CD14-positive monocyte (primary cell): ENCODE measurements at regions not wholly inside any gene's neighbourhood (a gene's known extent, or its start where the extent isn't known, plus 50 kb on each side); places are given as distances from the start of the nearest gene placed in this dataset.

Experiments used
- DNase-seq, 3 donors: peaks; one replicate each; pipeline ENCODE4 v3.0.0-alpha.2; 2011 to 2022
- H2AFZ ChIP-seq: 2 replicates; pipeline ENCODE4 v1.6.0; 2012; ENCODE audit warnings: mild to moderate bottlenecking, low read depth, low read length, inconsistent platforms; ENCODE audit not compliant: insufficient read depth, poor library complexity, severe bottlenecking
- H3K27ac ChIP-seq, 2 donors: 1 replicate in 1 of 2; 2 replicates in 1 of 2; pipeline ENCODE4 v1.5.1; 2012 to 2013; ENCODE audit warnings: low read length in 2 of 2, control low read depth in 1 of 2, inconsistent platforms in 1 of 2, low read depth in 1 of 2, mild to moderate bottlenecking in 1 of 2
- H3K27me3 ChIP-seq, 2 donors: one replicate each; pipeline versions ENCODE4 v1.6.0 to v1.6.1; 2011 to 2013; ENCODE audit warnings: low read length in 2 of 2; ENCODE audit not compliant: control insufficient read depth in 2 of 2, insufficient read depth in 2 of 2
- H3K36me3 ChIP-seq, 2 donors: replicated peaks in 1 of 2; 1 replicate in 1 of 2; 2 replicates in 1 of 2; pipeline versions ENCODE4 v1.5.1 to v1.6.1; 2012 to 2013; ENCODE audit warnings: low read length in 2 of 2, control low read depth in 1 of 2, inconsistent platforms in 1 of 2, mild to moderate bottlenecking in 1 of 2; ENCODE audit not compliant: insufficient read depth in 2 of 2, control insufficient read depth in 1 of 2
- H3K4me1 ChIP-seq, 2 donors: 1 replicate in 1 of 2; 2 replicates in 1 of 2; pipeline versions ENCODE4 v1.5.1 to v1.6.1; 2012 to 2013; ENCODE audit warnings: low read length in 2 of 2, control low read depth in 1 of 2, inconsistent platforms in 1 of 2, mild to moderate bottlenecking in 1 of 2, moderate library complexity in 1 of 2; ENCODE audit not compliant: insufficient read depth in 2 of 2, control insufficient read depth in 1 of 2
- H3K4me2 ChIP-seq: replicated peaks from 2 replicates; pipeline ENCODE3; 2012; ENCODE audit warnings: low read length, moderate library complexity, mild to moderate bottlenecking; ENCODE audit not compliant: poor library complexity, severe bottlenecking; ENCODE audit errors: extremely low read depth
- H3K4me3 ChIP-seq, 3 experiments: fragments of 200-600 bp in 1 of 3; sonication (generic) in 1 of 3; replicated peaks in 1 of 3; 1 replicate in 2 of 3; 2 replicates in 1 of 3; pipeline ENCODE4 v1.5.1; 2011 to 2013; ENCODE audit warnings: low read length in 3 of 3, mild to moderate bottlenecking in 3 of 3, control low read depth in 2 of 3, low read depth in 2 of 3, inconsistent platforms in 1 of 3, moderate library complexity in 1 of 3
- H3K79me2 ChIP-seq: 2 replicates; pipeline ENCODE4 v1.6.0; 2012; ENCODE audit warnings: mild to moderate bottlenecking, control low read depth, inconsistent platforms, low read length, moderate library complexity; ENCODE audit not compliant: insufficient read depth
- H3K9ac ChIP-seq: 2 replicates; pipeline ENCODE4 v1.6.0; 2017; ENCODE audit warnings: low read length, mild to moderate bottlenecking; ENCODE audit not compliant: insufficient read depth, poor library complexity, severe bottlenecking
- H3K9me3 ChIP-seq, 2 donors: replicated peaks in 1 of 2; 1 replicate in 1 of 2; 2 replicates in 1 of 2; pipeline versions ENCODE4 v1.5.1 to v1.6.1; 2012 to 2013; ENCODE audit warnings: low read length in 2 of 2, control low read depth in 1 of 2; ENCODE audit not compliant: control insufficient read depth in 1 of 2, insufficient read depth in 1 of 2
- H4K20me1 ChIP-seq: 2 replicates; pipeline ENCODE4 v1.6.0; 2012; ENCODE audit warnings: mild to moderate bottlenecking, low read length, control low read depth, moderate library complexity; ENCODE audit not compliant: insufficient read depth
- H3K27ac Mint-ChIP-seq, 7 donors: one replicate each; pipeline ENCODE4 v1.8.0; 2020; ENCODE audit warnings: mild to moderate bottlenecking in 7 of 7, mixed read lengths in 7 of 7, moderate library complexity in 6 of 7, inconsistent platforms in 2 of 7
- H3K27me3 Mint-ChIP-seq, 3 donors: one replicate each; pipeline ENCODE4 v1.8.0; 2021 to 2022; ENCODE audit warnings: low read depth in 3 of 3, mild to moderate bottlenecking in 3 of 3, mixed read lengths in 3 of 3, moderate library complexity in 3 of 3, inconsistent platforms in 1 of 3
- H3K36me3 Mint-ChIP-seq, 2 donors: one replicate each; pipeline ENCODE4 v1.8.0; 2020; ENCODE audit warnings: mixed read lengths in 2 of 2, inconsistent platforms in 1 of 2, mild to moderate bottlenecking in 1 of 2
- H3K4me1 Mint-ChIP-seq: one replicate; pipeline ENCODE4 v1.8.0; 2020; ENCODE audit warnings: mild to moderate bottlenecking, mixed read lengths
- H3K4me3 Mint-ChIP-seq, 2 donors: one replicate each; pipeline ENCODE4 v1.8.0; 2020; ENCODE audit warnings: mild to moderate bottlenecking in 2 of 2, mixed read lengths in 2 of 2, moderate library complexity in 1 of 2
- H3K9me3 Mint-ChIP-seq, 7 donors: one replicate each; pipeline ENCODE4 v1.8.0; 2020 to 2022; ENCODE audit warnings: mixed read lengths in 7 of 7, mild to moderate bottlenecking in 6 of 7, moderate library complexity in 6 of 7, inconsistent platforms in 2 of 7
- WGBS: methylation state at CpG from one replicate; pipeline ENCODE4 v1.1.5; 2013; ENCODE audit warnings: missing lambda C conversion rate; ENCODE audit not compliant: insufficient coverage; 5-methylcytosine and 5-hydroxymethylcytosine counted together
- intact Hi-C, 2 donors: fragments of 100-400 bp; cut with micrococcal nuclease; formaldehyde crosslinking; loops; one replicate each; pipeline versions ENCODE4 v1.15.0 to v1.15.1; 2023
- TF ChIP-seq, protein P1 (sequence below): fragments of 200-600 bp; IDR thresholded peaks from one replicate; pipeline ENCODE4 v1.8.0; 2022; ENCODE audit warnings: antibody characterized with exemption, mild to moderate bottlenecking

- intact Hi-C loops = no loop called here
- no peaks in the 10 kb centered on the region for H3K27me3 ChIP-seq
- Mint-ChIP-seq H3K9me3 (peaks cover 0 to 4% (median 0%) of the 10 kb centered on the region in 7 donors), H3K27me3 (peaks cover 0 to 3% (median 0%) of the 10 kb centered on the region in 3 donors), H3K27ac (no peak overlapping the region), H3K4me1 (no peaks in the 10 kb centered on the region), H3K4me3 (no peak overlapping the region), H3K36me3 (no peaks in the 10 kb centered on the region)
- H3K36me3 ChIP-seq = no peaks in the 10 kb centered on the region
- H3K79me2 ChIP-seq = no peaks in the 10 kb centered on the region
- DNase-seq = no peak
- TF ChIP-seq, protein P1, sequence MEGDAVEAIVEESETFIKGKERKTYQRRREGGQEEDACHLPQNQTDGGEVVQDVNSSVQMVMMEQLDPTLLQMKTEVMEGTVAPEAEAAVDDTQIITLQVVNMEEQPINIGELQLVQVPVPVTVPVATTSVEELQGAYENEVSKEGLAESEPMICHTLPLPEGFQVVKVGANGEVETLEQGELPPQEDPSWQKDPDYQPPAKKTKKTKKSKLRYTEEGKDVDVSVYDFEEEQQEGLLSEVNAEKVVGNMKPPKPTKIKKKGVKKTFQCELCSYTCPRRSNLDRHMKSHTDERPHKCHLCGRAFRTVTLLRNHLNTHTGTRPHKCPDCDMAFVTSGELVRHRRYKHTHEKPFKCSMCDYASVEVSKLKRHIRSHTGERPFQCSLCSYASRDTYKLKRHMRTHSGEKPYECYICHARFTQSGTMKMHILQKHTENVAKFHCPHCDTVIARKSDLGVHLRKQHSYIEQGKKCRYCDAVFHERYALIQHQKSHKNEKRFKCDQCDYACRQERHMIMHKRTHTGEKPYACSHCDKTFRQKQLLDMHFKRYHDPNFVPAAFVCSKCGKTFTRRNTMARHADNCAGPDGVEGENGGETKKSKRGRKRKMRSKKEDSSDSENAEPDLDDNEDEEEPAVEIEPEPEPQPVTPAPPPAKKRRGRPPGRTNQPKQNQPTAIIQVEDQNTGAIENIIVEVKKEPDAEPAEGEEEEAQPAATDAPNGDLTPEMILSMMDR = no peak
- 78% methylated on average over 1 of the region's 1 CpG for WGBS
- H3K4me3 ChIP-seq = no peak overlapping the region
- H3K27ac ChIP-seq = no peak overlapping the region
- no peaks in the 10 kb centered on the region for H3K9me3 ChIP-seq
- H3K4me2 ChIP-seq = no peak overlapping the region
- H3K4me1 ChIP-seq = no peaks in the 10 kb centered on the region
- no peak overlapping the region for H3K9ac ChIP-seq
- no peak overlapping the region for H2AFZ ChIP-seq
- no peaks in the 10 kb centered on the region for H4K20me1 ChIP-seq
Observed at GRCh38 chr11:23976426-23976825, 520.4 kb upstream of the LUZP2 start.

- Mint-ChIP-seq H3K4me3 (no peak overlapping the region), H3K27me3 (peaks cover 0 to 3% (median 0%) of the 10 kb centered on the region in 3 donors), H3K4me1 (no peaks in the 10 kb centered on the region), H3K9me3 (peaks cover 0 to 4% (median 0%) of the 10 kb centered on the region in 7 donors), H3K36me3 (no peaks in the 10 kb centered on the region), H3K27ac (no peak overlapping the region)
- no peaks in the 10 kb centered on the region for H3K4me1 ChIP-seq
- H4K20me1 ChIP-seq = no peaks in the 10 kb centered on the region
- no peak overlapping the region for H3K4me2 ChIP-seq
- no peaks in the 10 kb centered on the region for H3K9me3 ChIP-seq
- no peak overlapping the region for H2AFZ ChIP-seq
- TF ChIP-seq, protein P1 = no peak
- no peak overlapping the region for H3K27ac ChIP-seq
- H3K36me3 ChIP-seq = no peaks in the 10 kb centered on the region
- intact Hi-C loops = no loop called here
- no peak overlapping the region for H3K9ac ChIP-seq
- no peak for DNase-seq
- no peaks in the 10 kb centered on the region for H3K79me2 ChIP-seq
- H3K4me3 ChIP-seq = no peak overlapping the region
- no peaks in the 10 kb centered on the region for H3K27me3 ChIP-seq
Observed at GRCh38 chr11:23976841-23977271, 520.0 kb upstream of the LUZP2 start.
